Spleen (tissue), 7 donors: ENCODE measurements at regions not wholly inside any gene's neighbourhood (a gene's known extent, or its start where the extent isn't known, plus 50 kb on each side); places are given as distances from the start of the nearest gene placed in this dataset.

ENCODE experiments used
- CTCF ChIP-seq, 11 experiments: fragments of 200-600 bp in 7 of 11; fragments of 450-650 bp in 4 of 11; sonication (generic) in 4 of 11; IDR thresholded peaks in 8 of 11; conservative IDR thresholded peaks in 3 of 11; 1 replicate in 7 of 11; 2 replicates in 4 of 11; pipeline versions ENCODE4 v1.4.0 to v1.8.0; 2016 to 2021; ENCODE audit warnings: antibody characterized with exemption in 11 of 11, inconsistent platforms in 4 of 11, mild to moderate bottlenecking in 1 of 11
- POLR2A ChIP-seq, 3 donors: fragments of 450-650 bp; IDR thresholded peaks; one replicate each; pipeline ENCODE4 v1.5.1; 2017; ENCODE audit warnings: antibody characterized with exemption in 3 of 3, mild to moderate bottlenecking in 1 of 3
- POLR2AphosphoS5 ChIP-seq, 3 donors: sonication (generic); formaldehyde crosslinking; IDR thresholded peaks; one replicate each; pipeline ENCODE4 v1.5.1; 2017; ENCODE audit warnings: antibody characterized with exemption in 3 of 3
- donor health status: DM: no; HTN: no; CAD: no; lungs with moderate emphysema.
- donor health status: DM: no; HTN: no; CAD: no.
- donor health status: DM: no; HTN: no; CAD: no.

- TF ChIP-seq POLR2A (IDR thresholded peaks at IDR 0.05), result no peak
- no peak for TF ChIP-seq CTCF (IDR thresholded peaks at IDR 0.05 in 8 of 11, conservative IDR thresholded peaks at IDR 0.05 in 3 of 11)
- TF ChIP-seq POLR2AphosphoS5 (IDR thresholded peaks at IDR 0.05), result no peak
Observed at GRCh38 chr6:156471000-156471399, 306.2 kb upstream of the ARID1B start.
